PC-3 (cell line): ENCODE measurements at regions not wholly inside any gene's neighbourhood (a gene's known extent, or its start where the extent isn't known, plus 50 kb on each side); places are given as distances from the start of the nearest gene placed in this dataset.

Experiments
- CTCF ChIP-seq: fragments of 300-600 bp; sonication (generic); conservative IDR thresholded peaks from 2 replicates; pipeline ENCODE4 v1.5.1; 2017; ENCODE audit warnings: antibody characterized with exemption, low read depth, mild to moderate bottlenecking, low read length
- EZH2phosphoT487 ChIP-seq: fragments of 300-600 bp; sonication (generic); IDR thresholded peaks from 2 replicates; pipeline ENCODE4 v1.6.1; 2018; ENCODE audit warnings: mild to moderate bottlenecking, antibody characterized with exemption, low read length, borderline replicate concordance

GRCh38 chr6:153843420-153843819, 195.6 kb upstream of the OPRM1 start:
- TF ChIP-seq CTCF (no peak), EZH2phosphoT487 (no peak)
